Hematopoietic multipotent progenitor cell treated with erythropoietin and hydrocortisone succinate and interleukin-3 and kit ligand, for 8 days (in vitro differentiated cells): ENCODE measurements at regions not wholly inside any gene's neighbourhood (a gene's known extent, or its start where the extent isn't known, plus 50 kb on each side); places are given as distances from the start of the nearest gene placed in this dataset.

Experiments
- DNase-seq: peaks from one replicate; pipeline ENCODE4 v3.0.0-alpha.2; 2015

DNA sequence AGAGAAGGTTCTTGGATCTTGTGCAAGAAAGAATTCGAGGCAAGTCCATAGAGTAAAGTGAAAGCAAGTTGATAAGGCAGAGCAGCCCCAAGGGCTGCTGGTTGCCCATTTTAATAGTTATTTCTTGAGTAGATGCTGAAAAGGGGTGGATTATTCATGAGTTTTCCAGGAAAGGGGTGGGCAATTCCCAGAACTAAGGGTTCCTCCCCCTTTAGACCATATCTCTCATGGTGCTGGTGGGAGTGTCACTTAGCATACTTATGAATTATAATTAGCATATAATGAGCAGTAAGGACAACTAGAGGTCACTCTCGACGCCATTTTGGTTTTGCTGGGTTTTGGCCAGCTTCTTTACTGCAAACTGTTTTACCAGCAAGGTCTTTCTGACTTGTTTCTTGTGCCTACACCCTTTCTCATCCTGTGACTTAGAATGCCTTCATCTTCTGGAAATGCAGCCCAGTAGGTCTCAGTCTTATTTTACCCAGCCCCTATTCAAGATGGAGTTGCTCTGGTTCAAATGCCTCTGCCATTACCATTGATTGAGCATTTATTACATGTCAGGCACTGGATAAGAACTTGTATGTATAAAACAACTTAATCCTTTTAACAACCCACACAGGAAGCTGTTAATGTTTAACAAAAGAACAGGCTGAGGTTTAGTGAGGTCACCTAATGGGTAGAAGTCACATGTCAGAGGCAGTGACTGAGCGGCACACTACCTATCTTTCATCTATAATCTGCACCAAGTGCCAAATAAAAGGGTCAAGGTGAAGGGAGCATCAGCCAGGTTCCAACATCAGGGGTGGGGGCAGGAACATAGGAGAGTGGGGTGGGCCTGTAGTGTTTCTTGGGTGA lies 250.9 kb downstream of the ICOS start:
- DNase-seq = no peak

DNA sequence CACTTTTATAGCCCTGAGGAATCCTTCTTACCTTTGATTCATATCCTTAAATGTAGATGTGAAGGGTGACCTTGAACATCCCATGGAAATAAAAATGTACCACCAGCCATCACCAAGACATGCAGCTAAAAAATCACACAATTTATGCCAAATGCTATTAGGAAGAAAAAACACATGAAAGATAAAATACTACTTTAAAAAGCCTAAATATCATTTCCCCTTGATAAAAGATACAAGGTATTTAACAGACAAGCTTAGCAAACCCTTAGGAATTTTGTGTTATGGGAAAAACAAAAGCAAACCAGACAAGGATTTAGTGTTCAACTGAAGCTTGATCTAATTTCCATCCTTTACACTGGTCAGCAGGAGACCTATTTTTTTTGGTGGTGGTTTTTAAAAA lies 255.0 kb downstream of the ICOS start:
- DNase-seq = no peak

DNA sequence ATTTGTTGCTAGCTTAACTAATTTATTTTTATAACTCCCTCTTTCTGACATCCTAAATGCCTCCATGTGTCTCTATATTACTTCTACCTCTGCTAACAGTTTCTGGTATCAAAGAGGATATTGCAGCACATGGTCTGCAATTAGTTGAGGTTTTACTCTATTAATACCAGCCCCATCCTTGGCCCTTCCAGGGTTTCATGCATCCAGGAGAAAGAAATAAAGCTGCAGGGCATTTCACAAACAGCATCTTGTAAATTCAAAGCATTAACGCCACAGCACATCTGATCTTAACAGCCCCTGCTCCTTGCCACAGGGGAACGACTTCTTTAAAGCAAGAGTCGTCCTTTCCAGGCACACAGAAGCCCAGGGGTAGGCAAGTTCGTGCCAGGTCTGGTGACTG lies 258.9 kb downstream of the ICOS start:
- no peak for DNase-seq

- no peak for DNase-seq
Observed at GRCh38 chr2:204197336-204198005, 260.9 kb downstream of the ICOS start.

GRCh38 chr2:204199357-204199756 lies 262.8 kb downstream of the ICOS start:
- no peak for DNase-seq

DNA sequence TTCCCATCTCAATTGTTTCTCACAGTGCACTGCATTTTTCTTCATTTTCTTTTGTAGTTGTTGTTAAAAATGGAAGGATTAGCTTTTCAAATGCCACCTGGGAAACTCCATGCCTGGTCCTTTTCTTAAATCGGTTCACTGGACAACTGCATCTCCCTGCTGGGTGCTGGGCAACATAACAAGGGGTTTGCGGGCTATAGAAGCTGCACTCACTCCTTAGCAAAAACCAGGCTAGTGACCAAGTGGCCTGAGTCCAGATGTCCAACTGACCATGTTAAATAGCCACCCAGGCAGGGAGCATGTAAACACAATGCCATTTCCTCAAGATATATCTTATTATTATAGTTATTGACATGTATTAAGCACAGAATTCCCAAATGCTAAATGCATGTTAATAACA lies 264.9 kb downstream of the ICOS start:
- DNase-seq = no peak

- DNase-seq = no peak
Observed at GRCh38 chr2:204202253-204202652, 265.7 kb downstream of the ICOS start.

- DNase-seq = no peak
Observed at GRCh38 chr2:204203704-204204103, 267.1 kb downstream of the ICOS start.

DNA sequence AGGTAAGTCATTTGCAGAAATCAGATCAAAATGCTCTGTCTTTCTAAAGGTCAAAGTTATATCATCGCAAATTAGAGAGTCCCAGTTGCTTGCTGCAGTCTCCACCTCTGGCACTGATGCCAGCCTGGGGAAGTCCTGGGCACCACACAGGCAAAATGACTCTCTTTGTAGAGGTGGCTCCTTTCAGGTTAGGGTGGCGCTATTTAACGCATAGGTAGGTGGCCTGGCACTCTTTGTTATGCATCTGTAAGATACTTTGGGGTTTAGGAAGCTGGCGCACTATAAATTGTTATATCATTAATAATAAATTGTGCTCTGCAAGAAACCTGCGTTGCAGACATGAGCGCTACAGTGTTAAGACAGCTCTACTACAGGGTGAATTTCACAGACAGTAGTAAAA lies 268.5 kb downstream of the ICOS start:
- DNase-seq = no peak

- DNase-seq = no peak
Observed at GRCh38 chr2:204205538-204205937, 269.0 kb downstream of the ICOS start.

GRCh38 chr2:204207866-204208265 lies 271.3 kb downstream of the ICOS start:
- DNase-seq = no peak

GRCh38 chr2:204213588-204213987 lies 277.0 kb downstream of the ICOS start:
- no peak for DNase-seq

DNA sequence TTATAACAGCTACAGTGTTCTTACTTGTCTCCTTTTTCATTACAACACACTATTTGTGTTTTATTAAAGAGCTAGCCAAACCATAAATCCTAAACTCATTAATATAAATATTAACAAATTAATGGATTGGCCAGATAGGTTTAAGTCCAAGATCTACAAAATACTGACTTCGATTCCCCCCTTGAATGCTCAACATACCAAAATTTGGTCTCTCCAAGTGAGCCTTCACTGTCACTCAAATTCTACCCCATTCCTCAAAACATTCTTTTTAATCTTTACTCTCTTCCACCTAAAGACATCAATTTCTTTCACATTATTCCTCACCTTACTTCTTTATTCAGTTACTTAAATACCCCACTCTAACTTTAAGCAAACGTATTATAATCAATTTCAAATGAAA lies 281.5 kb downstream of the ICOS start:
- DNase-seq = no peak

DNA sequence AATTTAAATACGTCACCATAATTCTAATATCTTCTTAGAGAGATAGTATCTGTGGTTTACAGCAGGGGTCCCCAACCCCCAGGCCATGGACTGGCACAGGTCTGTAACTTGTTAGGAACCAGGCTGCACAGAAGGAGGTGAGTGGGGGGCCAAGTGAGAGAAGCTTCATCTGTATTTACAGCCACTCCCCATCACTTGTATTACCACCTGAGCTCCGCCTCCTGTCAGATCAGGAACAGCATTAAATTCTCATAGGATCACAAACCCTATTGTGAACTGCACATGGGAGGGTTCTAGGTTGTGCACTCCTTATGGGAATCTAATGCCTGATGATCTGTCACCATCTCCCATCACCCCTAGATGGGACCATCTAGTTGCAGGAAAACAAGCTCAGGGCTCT lies 282.6 kb downstream of the ICOS start:
- DNase-seq = no peak

GRCh38 chr2:204220896-204221295 lies 284.3 kb downstream of the ICOS start:
- DNase-seq = no peak

- no peak for DNase-seq
Observed at GRCh38 chr2:204223046-204223445, 286.5 kb downstream of the ICOS start.

DNA sequence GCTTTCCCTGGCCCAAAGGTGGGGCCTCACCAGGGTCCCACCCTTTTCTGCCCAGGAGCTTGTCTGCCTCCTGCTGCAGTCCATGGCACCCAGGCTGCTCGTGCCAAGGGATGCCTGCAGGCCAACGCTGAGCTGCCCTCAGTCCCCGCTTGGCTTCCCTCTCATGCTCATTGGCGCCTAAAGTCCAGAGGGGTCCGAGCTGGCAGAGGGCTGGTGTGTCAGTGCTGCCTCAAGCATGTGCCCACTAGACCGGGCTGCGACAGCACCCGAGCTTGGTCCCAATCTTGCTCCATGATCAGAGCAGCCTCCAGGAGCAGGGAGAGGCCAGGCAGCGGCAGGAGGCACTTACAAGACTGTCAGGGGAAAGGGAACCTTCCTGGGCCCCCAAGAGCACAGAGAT lies 287.0 kb downstream of the ICOS start:
- no peak for DNase-seq

DNA sequence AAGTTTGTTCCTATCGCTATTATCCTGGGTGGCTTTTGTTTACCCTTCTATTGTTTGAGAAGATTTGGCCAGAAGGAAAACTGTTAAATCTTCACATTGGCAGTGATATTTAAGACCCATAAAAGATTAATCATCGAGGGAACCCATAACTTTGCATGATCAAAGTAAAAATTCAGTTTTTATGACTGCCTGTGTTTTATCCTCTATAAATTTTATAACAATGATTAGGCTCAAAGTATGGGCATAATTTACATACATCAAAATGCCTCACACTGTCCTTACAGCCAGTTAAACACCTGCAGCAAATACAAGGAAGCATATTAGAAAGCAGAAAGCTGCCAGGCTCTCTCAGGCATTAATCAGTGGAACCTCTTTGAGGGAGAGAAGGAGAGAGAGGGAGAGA lies 289.1 kb downstream of the ICOS start:
- DNase-seq = no peak

DNA sequence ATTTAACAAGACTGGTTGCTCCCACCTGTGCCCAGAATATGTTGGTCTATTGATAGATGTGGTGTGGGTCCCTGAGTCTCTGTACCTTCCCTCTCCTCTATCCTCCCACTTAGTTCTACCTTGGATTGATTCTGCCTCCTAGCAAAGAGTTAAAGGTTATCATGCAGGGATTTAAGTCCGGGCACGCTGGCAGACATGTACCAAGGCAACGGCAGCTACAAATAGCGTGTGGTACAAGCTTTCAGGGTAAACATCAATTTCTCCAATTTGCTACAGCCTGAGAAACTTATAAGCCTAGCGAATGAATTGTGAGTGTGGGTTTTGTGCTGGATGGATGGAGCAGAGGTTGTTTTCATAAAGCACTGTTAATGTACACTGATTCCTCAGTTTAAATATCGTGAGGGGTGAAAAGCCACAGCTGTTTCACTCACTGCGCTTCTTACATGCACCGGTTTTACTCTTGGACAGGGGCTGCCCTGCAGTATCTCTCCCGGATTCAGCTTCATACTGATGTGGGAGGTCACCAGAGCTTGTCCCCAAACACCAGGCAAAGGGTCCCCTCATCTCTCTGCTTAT lies 289.8 kb downstream of the ICOS start:
- DNase-seq = no peak

DNA sequence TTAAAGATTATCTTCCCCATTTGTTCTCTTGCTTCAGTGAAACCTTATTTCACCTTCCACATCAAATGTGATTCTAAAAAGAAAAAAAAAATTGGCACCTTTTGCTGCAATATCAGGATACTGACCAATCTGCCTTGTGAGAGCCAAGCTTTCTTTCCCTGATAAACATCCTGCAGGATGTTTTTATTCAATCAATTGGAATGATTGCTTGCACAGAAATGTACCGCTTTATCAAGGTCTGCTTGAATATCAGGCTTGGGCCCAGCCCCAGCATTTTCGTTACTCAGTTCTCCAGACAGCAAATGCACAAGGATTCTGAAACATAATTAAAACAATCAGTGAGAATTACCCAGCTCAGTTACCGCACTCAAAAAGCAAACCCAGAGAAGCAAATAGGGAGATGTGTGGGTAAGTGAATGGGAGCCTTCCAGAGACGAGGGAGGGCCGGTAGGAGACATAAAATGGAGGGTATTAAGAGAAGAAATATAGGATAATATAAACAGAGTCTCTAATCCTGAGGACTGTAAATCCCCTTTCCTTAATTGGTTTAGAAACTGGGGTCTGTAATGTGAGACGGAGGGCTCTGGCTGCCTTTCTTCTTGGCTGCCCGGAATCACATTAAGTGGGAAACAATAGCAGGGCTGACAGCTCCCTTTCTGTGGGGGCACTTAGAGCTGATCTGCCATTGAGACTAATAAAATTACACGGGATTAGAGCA lies 291.8 kb downstream of the ICOS start:
- DNase-seq = no peak

DNA sequence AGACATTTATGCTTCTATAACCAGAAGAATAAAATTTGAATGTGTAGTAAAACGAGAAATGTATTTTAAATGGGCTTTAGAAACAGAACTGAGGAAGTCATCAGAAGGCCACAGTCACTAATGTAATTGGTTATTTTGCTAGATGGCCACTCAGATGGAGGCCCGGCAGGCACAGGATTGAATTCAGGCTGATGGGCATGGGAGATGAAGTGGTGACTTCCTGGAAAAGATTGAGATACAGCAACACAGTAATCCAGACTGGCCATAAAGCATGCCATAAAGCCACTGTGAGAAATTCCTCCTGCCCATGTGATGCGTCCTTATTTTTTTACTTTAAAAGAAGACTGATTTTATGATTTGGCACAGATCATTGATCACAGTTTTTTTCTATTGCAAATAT lies 297.7 kb downstream of the ICOS start:
- no peak for DNase-seq

DNA sequence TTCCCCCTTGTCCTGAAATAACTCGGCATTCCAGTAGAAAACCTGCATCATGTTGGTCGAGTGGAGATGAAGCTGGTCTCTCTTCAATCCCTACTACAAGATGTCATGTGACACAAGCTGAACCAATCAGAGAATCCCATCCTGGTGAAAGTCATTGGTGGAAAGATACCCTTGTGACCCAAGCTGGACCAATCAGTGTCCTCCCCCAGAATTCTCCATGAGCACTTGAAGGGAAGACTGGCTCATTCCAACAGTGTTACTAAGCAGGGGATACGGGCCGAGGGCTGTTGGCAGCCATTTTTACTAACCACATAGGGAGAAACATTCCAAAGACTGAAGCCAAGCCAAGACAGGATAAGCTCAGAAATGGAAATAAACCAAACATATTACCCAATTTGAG lies 298.3 kb downstream of the ICOS start:
- no peak for DNase-seq

DNA sequence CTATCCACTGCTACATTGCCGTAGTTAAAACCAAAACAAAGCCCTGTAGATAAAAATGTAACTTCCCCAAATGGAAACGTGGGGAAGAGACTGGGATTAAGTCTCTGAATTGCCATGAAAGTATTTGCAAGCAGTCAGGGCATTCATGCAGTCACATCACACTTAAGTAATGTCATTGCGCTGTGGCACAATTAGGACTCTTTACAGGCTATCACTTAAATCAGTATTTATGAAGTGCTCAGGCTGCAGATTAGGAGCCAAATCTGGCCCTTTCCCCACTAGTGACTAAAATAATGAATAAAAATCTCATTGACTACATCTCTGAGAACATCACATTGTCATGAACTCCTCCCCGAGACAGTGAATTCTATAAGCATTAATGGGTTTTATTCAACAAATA lies 300.9 kb downstream of the ICOS start:
- DNase-seq = no peak
